GM18867 (cell line): ENCODE measurements at regions not wholly inside any gene's neighbourhood (a gene's known extent, or its start where the extent isn't known, plus 50 kb on each side); places are given as distances from the start of the nearest gene placed in this dataset.
A peak's percentile ranks its signal among the peaks of the same experiment; 100 is the strongest.

Experiments
- ATAC-seq: cut with Tn5 transposase; IDR thresholded peaks from one replicate; pipeline ENCODE4 v1.9.1; 2021; ENCODE audit warnings: mild to moderate bottlenecking, moderate library complexity; ENCODE audit not compliant: unreplicated experiment

DNA sequence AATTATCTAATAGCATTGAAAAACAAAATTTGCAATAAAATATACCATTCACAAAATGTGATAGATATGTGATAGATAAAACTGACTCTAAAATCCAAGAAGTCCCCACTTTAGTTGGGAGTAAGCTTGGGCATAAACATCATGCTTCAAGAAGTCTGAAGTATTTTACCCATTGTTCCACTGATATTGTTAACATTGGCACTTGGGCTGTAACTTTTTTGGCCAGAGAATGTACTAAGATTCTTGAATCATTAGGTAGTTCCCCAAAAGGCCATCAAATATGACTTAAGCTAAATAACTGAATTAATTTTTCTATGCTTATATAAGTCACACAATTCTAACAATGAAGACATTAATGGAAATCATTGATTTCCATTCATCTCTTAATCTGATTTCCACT lies 413.6 kb downstream of the CDH2 start:
- no peak for ATAC-seq

DNA sequence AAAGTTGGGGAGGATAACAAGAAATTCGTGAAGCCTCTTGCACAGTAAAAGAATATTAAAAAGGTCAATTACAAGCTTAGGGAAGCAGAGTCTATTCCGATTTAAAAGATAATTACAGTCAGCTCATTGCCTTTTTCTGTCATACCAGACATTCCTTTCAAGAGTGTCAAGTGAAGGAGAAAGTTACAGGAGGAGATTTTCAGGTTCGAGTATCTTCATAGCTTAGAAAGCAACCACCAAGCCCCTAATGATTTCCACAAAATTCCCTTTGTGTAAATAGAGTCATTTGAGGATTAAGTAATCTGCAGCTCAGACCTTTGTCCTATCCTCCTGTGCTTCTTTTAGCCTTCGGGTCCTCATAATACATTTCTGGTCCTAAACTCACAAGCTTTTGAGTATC lies 414.9 kb downstream of the CDH2 start:
- no peak for ATAC-seq

GRCh38 chr18:27752944-27753343 lies 424.0 kb downstream of the CDH2 start:
- ATAC-seq = no peak

DNA sequence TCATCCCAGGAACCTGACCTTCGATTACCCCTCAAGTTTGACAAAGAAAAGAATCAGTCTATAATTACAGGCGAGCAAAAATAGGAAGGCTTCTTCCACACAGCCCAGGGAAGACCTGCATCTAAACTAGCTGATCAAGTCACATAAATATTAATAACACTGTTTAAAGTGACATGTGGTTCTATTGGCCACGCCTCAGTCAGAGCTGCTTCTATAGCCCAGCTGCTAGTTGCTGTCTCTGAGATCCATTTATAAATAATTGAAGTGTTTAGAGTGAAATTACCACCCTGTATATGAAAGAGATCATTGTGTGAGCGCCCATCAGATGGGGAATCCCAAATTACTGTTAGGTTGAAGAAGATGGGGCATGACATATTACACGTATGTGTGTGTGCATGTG lies 426.0 kb downstream of the CDH2 start:
- ATAC-seq = no peak

DNA sequence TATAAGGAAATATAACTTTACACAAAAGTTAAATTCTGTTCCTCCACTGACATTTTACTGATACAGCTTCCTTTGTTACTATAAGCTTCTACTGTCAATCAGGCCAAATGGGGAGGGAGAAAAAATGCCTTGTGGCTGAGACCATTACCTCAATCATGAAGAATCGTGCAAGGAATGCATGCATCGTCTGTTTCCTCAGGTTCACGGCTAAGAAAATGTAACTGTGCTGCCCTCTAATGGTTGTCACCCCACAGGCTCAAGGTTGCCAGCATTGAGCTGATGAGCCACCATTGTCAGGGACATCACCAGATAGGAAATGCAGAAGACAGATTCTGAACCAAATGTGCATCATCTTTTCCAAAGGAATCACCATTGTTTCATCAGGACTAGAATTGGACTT lies 426.9 kb downstream of the CDH2 start:
- ATAC-seq = peak; percentile 77

- ATAC-seq = no peak
Measured at GRCh38 chr18:27749194-27749593, 427.7 kb downstream of the CDH2 start.

DNA sequence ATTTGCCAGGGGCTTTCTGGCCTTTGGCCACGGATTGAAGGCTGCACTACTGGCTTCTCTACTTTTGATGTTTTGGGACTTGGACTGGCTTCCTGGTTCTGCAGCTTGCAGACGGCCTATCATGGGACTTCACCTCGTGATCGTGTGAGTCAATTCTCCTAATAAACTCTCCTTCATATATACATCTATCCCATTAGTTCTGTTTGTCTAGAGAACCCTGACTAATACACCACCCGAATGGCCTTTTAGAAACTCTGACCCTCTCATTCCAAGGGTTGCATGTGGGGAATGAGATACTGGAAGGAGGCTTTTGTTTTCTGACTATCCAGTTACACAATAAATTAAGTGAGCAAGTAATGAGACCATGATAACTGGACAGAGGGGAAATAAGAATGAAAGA lies 430.7 kb downstream of the CDH2 start:
- ATAC-seq = no peak

DNA sequence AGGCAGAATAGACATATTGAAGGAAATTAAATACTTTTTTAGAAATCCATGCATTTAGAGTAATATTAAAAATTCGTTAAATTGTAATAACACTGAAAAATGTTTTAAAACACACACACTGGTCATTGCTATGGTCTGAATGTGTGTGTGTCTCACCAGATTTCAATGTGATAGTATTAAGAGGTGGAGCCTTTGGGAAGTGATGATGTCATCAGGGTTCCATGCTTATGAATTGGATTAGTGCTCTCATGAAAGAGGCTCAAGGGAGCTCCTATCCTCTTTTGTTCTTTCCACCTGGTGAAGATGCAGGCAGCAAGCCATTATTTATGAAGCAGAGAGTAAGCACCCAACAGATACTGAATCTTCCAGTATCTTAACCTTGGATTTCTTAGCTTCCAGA lies 441.8 kb downstream of the CDH2 start:
- ATAC-seq = no peak

DNA sequence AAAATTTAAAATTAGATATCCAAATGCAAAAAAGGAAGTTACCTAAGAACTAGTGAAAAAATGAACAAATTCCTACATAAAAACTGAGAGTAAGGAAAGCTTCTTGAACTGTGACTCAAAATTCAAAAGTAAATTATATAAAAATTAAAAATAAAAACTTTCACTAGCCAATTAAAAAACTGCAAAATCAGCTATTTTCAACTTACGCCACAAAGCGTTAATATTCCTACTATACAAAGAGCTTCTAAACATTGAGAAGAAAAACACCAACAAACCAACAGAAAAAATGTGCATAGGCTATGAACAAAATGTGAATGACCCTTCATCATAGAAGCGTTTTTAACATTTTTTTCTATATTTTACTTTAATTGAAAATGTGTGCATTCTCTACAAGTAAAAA lies 445.7 kb downstream of the CDH2 start:
- ATAC-seq = no peak

- no peak for ATAC-seq
Measured at GRCh38 chr18:27728659-27729058, 448.3 kb downstream of the CDH2 start.

- no peak for ATAC-seq
Measured at GRCh38 chr18:27724362-27724761, 452.6 kb downstream of the CDH2 start.

DNA sequence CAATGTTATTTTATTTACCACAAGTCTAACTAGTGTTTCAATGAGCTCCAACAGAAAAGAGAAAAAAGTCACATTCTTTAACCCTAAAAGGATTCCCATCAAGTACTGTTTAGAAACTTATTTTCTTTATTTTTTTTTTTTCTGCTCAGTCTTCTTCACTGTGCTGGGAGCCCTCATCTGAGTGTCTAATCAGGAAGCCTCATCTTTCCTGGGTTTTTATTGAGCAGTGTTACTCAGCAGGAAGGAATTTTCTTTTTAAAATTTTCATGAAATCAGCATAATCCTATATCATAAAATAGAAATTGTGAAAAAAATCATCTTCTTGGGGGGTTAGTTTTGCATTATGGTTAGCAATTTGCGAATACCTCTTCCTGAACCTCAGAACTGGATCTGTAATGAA lies 453.8 kb downstream of the CDH2 start:
- ATAC-seq = no peak

DNA sequence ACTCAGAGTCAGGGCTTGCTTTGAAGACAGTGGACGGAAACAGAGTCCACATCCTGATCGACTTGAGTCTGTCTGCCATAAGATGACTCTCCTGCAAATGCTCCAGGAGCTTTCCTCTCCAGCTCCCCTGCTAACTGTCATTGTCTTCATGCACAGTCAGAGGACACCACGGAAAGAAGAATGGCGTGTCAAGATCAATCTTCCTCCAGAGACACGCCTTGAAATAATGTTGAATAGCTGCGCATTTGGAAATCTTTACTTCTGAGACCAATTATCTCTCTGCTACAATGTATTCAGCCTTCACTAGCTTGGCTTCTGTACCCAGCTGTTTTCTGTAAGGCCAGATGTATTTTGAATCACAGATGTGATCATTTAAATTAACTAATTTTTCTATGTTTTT lies 457.2 kb downstream of the CDH2 start:
- ATAC-seq = no peak

GRCh38 chr18:27717816-27718215 lies 459.1 kb downstream of the CDH2 start:
- no peak for ATAC-seq

- ATAC-seq = no peak
Measured at GRCh38 chr18:27717250-27717649, 459.7 kb downstream of the CDH2 start.

- ATAC-seq = no peak
Measured at GRCh38 chr18:27715751-27716150, 461.2 kb downstream of the CDH2 start.

DNA sequence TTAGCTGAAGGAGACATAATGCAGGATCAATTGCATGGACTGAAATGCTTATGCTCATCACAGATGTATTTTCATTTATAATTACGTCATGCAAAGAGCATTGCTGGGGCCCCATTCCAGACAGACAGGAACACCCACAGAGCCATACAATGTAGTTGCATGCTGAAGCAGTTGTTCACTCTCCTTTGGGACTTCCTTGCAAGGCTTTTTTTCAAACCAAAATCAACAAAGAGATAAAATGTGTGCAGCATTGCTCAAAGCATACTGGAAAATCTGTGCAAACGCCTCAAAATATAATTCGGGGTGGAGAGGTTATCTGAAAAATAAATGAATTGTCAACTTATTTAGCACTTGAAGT lies 463.2 kb downstream of the CDH2 start:
- no peak for ATAC-seq

GRCh38 chr18:27713037-27713737 lies 463.7 kb downstream of the CDH2 start:
- ATAC-seq = no peak

DNA sequence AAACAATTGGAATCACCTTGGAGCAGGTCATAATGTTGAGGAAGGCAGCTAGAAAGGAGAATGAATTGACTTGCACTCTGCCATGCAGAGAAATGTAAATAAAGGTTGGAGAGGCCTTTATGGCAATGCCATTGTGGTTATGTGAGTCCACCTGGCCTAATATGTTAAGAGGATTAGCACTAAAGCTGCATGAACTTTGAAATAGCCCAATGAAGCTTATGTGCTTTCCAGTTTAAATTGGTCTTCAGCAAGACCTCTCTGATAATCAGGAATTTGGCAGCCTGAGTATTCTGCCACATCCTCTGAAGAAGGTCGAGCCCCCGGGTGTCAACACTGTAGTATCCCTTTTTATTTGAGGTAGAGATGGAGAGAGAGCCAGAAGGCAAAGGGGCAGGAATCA lies 464.9 kb downstream of the CDH2 start:
- ATAC-seq = no peak

- no peak for ATAC-seq
Measured at GRCh38 chr18:27711382-27711781, 465.5 kb downstream of the CDH2 start.

GRCh38 chr18:27709344-27709743 lies 467.6 kb downstream of the CDH2 start:
- ATAC-seq = no peak

DNA sequence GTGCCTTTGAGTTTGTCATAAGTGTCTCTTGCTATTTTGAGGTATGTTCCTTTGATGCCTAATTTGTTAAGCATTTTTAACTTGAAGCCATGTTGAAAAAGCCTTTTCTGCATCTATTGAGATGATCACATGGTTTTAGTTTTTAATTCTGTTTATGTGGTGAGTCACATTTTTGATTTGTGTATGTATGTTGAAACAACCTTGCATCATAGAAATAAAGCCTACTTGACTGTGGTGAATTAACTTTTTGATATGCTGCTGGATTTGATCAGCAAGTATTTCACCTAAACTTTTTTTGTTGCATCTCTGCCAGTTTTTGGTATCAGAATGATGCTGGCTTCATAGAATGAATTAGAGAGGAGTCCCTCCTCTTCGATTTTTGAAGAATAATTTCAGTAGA lies 469.7 kb downstream of the CDH2 start:
- no peak for ATAC-seq

DNA sequence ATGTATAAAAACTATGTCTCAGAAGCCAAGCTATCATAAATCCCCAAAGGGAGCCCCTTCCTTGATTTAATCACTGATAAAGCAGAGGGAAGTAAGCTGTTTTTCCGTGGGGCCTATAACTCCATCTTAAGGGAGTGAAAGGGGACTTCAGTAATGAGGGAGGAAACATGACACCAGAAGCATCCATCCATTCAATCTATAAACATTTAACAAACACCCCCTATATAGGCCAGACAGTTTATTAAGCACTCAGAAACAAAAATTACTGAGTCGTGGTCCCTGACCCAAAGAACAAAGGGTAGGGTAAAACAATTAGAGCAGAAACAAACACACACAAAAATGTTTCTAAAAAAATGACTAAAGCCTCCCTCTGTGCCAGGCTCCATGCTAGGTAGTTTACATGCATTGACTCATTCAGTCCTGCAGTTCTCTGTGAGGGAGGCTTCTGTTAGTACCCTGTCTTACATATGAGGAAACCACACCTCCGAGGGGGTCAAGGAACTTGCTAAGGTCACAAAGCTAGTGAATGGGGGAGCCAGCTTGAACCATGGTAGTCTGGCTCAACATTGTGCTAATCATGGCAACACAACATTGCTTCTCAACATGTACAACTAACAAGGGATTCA lies 472.1 kb downstream of the CDH2 start:
- no peak for ATAC-seq
